HEK293 (cell line): ENCODE measurements at regions not wholly inside any gene's neighbourhood (a gene's known extent, or its start where the extent isn't known, plus 50 kb on each side); places are given as distances from the start of the nearest gene placed in this dataset.

Source experiments
- GFI1B ChIP-seq: fragments of 450-650 bp; formaldehyde crosslinking; IDR thresholded peaks from 2 replicates; pipeline ENCODE4 v1.5.1; 2016; ENCODE audit warnings: missing biosample characterization, missing genetic modification characterization
- SCRT2 ChIP-seq: fragments of 450-650 bp; formaldehyde crosslinking; IDR thresholded peaks from 2 replicates; pipeline ENCODE4 v1.5.1; 2016; ENCODE audit warnings: missing biosample characterization, missing genetic modification characterization
- ZNF174 ChIP-seq: fragments of 450-650 bp; formaldehyde crosslinking; IDR thresholded peaks from 2 replicates; pipeline ENCODE4 v1.5.0; 2017; ENCODE audit warnings: missing biosample characterization, mild to moderate bottlenecking, missing genetic modification characterization
- ZNF24 ChIP-seq: fragments of 450-650 bp; formaldehyde crosslinking; IDR thresholded peaks from 2 replicates; pipeline ENCODE4 v1.5.1; 2016; ENCODE audit warnings: missing biosample characterization, missing genetic modification characterization
- ZNF530 ChIP-seq: fragments of 450-650 bp; formaldehyde crosslinking; IDR thresholded peaks from 2 replicates; pipeline ENCODE4 v1.5.1; 2016; ENCODE audit warnings: low read depth, missing biosample characterization, missing genetic modification characterization
- ZNF830 ChIP-seq: fragments of 450-650 bp; IDR thresholded peaks from 2 replicates; pipeline ENCODE4 v1.5.0; 2018; ENCODE audit warnings: missing biosample characterization, missing genetic modification characterization, low read depth, mild to moderate bottlenecking, moderate library complexity
- TF ChIP-seq, protein P1 (sequence below): fragments of 450-650 bp; formaldehyde crosslinking; IDR thresholded peaks from 2 replicates; pipeline ENCODE4 v1.5.1; 2016; ENCODE audit warnings: missing biosample characterization, missing genetic modification characterization, low read depth
- TF ChIP-seq, protein P2 (sequence below): fragments of 450-650 bp; formaldehyde crosslinking; IDR thresholded peaks from 2 replicates; pipeline ENCODE4 v1.5.1; 2016; ENCODE audit warnings: missing biosample characterization, missing genetic modification characterization

DNA sequence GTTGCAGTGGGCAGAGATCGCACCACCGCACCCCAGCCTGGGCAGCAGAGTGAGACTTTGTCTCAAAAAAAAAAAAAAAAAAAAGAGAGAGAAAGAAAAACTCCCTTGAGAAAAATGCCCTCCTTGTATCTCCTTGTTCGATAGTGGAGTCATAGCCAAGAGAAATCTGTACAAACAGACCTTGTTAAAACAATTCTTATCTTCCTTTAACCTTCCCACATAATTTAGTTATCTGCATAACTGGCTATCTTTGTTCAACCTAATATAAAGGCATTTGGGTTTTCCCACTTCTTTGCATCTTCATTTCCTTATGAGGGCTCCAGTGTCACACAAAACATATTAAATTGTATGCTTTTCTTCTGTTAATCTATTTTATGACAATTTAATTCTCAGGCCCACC, 65.1 kb upstream of the ATP11B start:
- TF ChIP-seq ZNF530 (tag by site-specific recombination) (no peak), GFI1B (tag by site-specific recombination) (no peak), ZNF830 (tag by site-specific recombination) (no peak), SCRT2 (tag by site-specific recombination) (no peak), ZNF174 (tag by site-specific recombination) (no peak), ZNF24 (tag by site-specific recombination) (no peak)
- TF ChIP-seq, protein P1, sequence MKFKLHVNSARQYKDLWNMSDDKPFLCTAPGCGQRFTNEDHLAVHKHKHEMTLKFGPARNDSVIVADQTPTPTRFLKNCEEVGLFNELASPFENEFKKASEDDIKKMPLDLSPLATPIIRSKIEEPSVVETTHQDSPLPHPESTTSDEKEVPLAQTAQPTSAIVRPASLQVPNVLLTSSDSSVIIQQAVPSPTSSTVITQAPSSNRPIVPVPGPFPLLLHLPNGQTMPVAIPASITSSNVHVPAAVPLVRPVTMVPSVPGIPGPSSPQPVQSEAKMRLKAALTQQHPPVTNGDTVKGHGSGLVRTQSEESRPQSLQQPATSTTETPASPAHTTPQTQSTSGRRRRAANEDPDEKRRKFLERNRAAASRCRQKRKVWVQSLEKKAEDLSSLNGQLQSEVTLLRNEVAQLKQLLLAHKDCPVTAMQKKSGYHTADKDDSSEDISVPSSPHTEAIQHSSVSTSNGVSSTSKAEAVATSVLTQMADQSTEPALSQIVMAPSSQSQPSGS (tag by site-specific recombination) = no peak
- TF ChIP-seq, protein P2, sequence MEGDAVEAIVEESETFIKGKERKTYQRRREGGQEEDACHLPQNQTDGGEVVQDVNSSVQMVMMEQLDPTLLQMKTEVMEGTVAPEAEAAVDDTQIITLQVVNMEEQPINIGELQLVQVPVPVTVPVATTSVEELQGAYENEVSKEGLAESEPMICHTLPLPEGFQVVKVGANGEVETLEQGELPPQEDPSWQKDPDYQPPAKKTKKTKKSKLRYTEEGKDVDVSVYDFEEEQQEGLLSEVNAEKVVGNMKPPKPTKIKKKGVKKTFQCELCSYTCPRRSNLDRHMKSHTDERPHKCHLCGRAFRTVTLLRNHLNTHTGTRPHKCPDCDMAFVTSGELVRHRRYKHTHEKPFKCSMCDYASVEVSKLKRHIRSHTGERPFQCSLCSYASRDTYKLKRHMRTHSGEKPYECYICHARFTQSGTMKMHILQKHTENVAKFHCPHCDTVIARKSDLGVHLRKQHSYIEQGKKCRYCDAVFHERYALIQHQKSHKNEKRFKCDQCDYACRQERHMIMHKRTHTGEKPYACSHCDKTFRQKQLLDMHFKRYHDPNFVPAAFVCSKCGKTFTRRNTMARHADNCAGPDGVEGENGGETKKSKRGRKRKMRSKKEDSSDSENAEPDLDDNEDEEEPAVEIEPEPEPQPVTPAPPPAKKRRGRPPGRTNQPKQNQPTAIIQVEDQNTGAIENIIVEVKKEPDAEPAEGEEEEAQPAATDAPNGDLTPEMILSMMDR = no peak
